PC-3 (cell line): ENCODE measurements at regions not wholly inside any gene's neighbourhood (a gene's known extent, or its start where the extent isn't known, plus 50 kb on each side); places are given as distances from the start of the nearest gene placed in this dataset.

Source experiments
- CTCF ChIP-seq: fragments of 300-600 bp; sonication (generic); conservative IDR thresholded peaks from 2 replicates; pipeline ENCODE4 v1.5.1; 2017; ENCODE audit warnings: antibody characterized with exemption, low read depth, mild to moderate bottlenecking, low read length
- EZH2 ChIP-seq: fragments of 300-600 bp; sonication (generic); IDR thresholded peaks from one replicate; pipeline ENCODE4 v1.6.1; 2017; ENCODE audit warnings: antibody characterized with exemption, mild to moderate bottlenecking, low read length; ENCODE audit not compliant: unreplicated experiment
- EZH2phosphoT487 ChIP-seq: fragments of 300-600 bp; sonication (generic); IDR thresholded peaks from 2 replicates; pipeline ENCODE4 v1.6.1; 2018; ENCODE audit warnings: mild to moderate bottlenecking, antibody characterized with exemption, low read length, borderline replicate concordance

- no peak for TF ChIP-seq CTCF
- no peak for TF ChIP-seq EZH2
- no peak for TF ChIP-seq EZH2phosphoT487
Measured at GRCh38 chr6:163922562-163922961, 508.0 kb downstream of the QKI start.
